Muscle layer of duodenum (tissue), 2 donors: ENCODE measurements at regions not wholly inside any gene's neighbourhood (a gene's known extent, or its start where the extent isn't known, plus 50 kb on each side); places are given as distances from the start of the nearest gene placed in this dataset.
"Not testable (repeated sequence)": the region's sequence is repeated elsewhere in the genome, so short reads cannot be mapped to it uniquely, and the experiment has no call there.

Experiments used
- H3K27ac ChIP-seq: one replicate; pipeline ENCODE4 v1.7.0; 2013; ENCODE audit warnings: mild to moderate bottlenecking, low read length
- H3K27me3 ChIP-seq: one replicate; pipeline ENCODE4 v1.7.0; 2013; ENCODE audit warnings: low read depth, mild to moderate bottlenecking, control low read depth, low read length
- H3K36me3 ChIP-seq, 2 donors: one replicate each; pipeline ENCODE4 v1.7.0; 2013; ENCODE audit warnings: low read length in 2 of 2, control low read depth in 1 of 2, mild to moderate bottlenecking in 1 of 2; ENCODE audit not compliant: insufficient read depth in 2 of 2, control insufficient read depth in 1 of 2
- H3K4me1 ChIP-seq, 2 donors: one replicate each; pipeline ENCODE4 v1.7.0; 2013; ENCODE audit warnings: low read length in 2 of 2, mild to moderate bottlenecking in 2 of 2, control low read depth in 1 of 2, moderate library complexity in 1 of 2; ENCODE audit not compliant: insufficient read depth in 2 of 2, control insufficient read depth in 1 of 2
- H3K4me3 ChIP-seq, 2 donors: one replicate each; pipeline ENCODE4 v1.7.0; 2013; ENCODE audit warnings: low read length in 2 of 2, low read depth in 1 of 2, mild to moderate bottlenecking in 1 of 2
- H3K9me3 ChIP-seq, 2 donors: one replicate each; pipeline ENCODE4 v1.7.0; 2013; ENCODE audit warnings: low read length in 2 of 2, control low read depth in 1 of 2, mild to moderate bottlenecking in 1 of 2; ENCODE audit not compliant: control insufficient read depth in 1 of 2
- donor health status: healthy.

GRCh38 chr15:20101281-20101680 is 440.3 kb downstream of the GOLGA6L6 start:
- not testable (repeated sequence) for H3K4me1 ChIP-seq, H3K27me3 ChIP-seq, H3K9me3 ChIP-seq, H3K36me3 ChIP-seq, H3K27ac ChIP-seq, H3K4me3 ChIP-seq

GRCh38 chr15:20100604-20101270 is 440.9 kb downstream of the GOLGA6L6 start:
- not testable (repeated sequence) for H3K4me3 ChIP-seq

DNA sequence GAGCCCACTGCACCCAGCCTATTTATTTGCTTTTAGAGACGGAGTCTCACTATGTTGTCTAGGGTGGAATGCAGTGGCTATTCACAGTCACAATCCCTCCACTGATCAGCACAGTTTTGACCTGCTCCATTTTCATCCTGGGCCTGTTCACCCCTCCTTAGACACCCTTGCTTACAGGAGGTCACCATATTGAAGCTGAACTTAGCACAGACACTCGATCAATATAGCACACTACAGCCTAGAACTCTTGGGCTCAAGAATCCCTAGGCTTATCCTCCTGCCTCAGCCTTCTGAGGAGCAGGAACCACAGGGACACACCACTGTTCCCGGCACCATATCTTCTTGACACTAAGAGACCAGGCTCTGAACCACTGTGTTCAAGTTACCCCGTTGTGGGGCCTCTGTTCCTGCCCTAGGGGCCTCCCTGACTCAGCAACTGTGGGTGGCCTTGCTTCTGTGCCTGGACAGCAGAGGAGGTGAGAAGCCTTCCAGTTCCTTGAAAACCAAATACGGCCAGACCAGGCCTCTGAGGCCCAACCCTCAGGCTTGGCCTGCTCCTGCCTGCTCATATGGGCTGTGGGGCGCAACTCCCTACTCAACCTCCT is 445.8 kb downstream of the GOLGA6L6 start:
- H3K36me3 ChIP-seq: not testable (repeated sequence)

More at GRCh38 chr15:20100604-20101270, 440.9 kb downstream of the GOLGA6L6 start:
- H3K4me1 ChIP-seq, H3K9me3 ChIP-seq, H3K36me3 ChIP-seq, H3K27ac ChIP-seq, H3K27me3 ChIP-seq: not testable (repeated sequence)

DNA sequence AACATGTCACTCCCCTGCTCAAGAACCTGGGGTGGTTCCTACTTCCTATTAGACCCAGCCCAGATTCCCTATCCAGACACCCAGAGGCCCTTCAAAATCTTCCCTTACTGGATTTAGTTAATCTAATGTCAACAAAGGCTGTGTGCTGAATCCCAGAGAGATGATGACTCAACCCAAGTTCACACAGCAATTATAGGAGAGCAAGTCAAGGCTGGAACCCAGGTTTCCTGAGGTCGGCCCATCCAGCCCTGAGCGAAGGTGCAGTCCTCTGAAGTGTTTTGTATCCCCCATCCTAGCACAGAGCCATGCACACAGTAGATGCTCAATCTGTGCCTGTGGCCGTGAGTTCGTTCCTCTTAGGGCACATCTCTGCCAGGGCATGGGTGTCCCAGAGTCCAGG is 452.1 kb downstream of the GOLGA6L6 start:
- not testable (repeated sequence) for H3K27ac ChIP-seq, H3K27me3 ChIP-seq, H3K4me1 ChIP-seq, H3K4me3 ChIP-seq, H3K9me3 ChIP-seq, H3K36me3 ChIP-seq

More for the DNA sequence above, 445.8 kb downstream of the GOLGA6L6 start:
- not testable (repeated sequence) for H3K4me3 ChIP-seq, H3K4me1 ChIP-seq, H3K9me3 ChIP-seq, H3K27ac ChIP-seq, H3K27me3 ChIP-seq

- not testable (repeated sequence) for H3K36me3 ChIP-seq, H3K27ac ChIP-seq, H3K27me3 ChIP-seq, H3K9me3 ChIP-seq, H3K4me3 ChIP-seq, H3K4me1 ChIP-seq
Observed at GRCh38 chr15:20084026-20084425, 457.6 kb downstream of the GOLGA6L6 start.

- not testable (repeated sequence) for H3K27me3 ChIP-seq, H3K27ac ChIP-seq, H3K9me3 ChIP-seq, H3K4me3 ChIP-seq, H3K4me1 ChIP-seq, H3K36me3 ChIP-seq
Observed at GRCh38 chr15:20074082-20074481, 467.5 kb downstream of the GOLGA6L6 start.

- not testable (repeated sequence) for H3K36me3 ChIP-seq, H3K4me3 ChIP-seq, H3K9me3 ChIP-seq, H3K27me3 ChIP-seq, H3K4me1 ChIP-seq, H3K27ac ChIP-seq
Observed at GRCh38 chr15:20069043-20069442, 472.6 kb downstream of the GOLGA6L6 start.

DNA sequence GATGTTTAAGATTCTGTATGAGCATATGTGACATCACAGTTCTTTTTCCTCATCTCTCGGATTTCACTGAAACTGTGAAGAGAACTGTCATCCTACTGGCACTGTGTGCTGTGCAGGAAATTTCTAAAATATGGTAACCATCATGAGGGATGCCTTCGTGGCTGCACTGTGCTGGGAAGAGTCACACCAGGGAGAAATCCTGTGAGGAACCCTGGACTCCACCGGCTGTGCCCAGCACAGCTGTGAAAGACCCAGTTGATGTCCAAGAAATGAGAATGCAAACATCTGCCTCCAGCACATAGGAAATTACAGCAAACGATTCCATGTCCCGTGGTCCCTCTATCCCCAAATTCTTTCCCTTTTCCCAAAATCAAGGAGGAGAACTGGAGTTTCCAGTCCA is 475.4 kb downstream of the GOLGA6L6 start:
- H3K27me3 ChIP-seq, H3K4me3 ChIP-seq, H3K9me3 ChIP-seq, H3K4me1 ChIP-seq, H3K27ac ChIP-seq, H3K36me3 ChIP-seq: not testable (repeated sequence)

DNA sequence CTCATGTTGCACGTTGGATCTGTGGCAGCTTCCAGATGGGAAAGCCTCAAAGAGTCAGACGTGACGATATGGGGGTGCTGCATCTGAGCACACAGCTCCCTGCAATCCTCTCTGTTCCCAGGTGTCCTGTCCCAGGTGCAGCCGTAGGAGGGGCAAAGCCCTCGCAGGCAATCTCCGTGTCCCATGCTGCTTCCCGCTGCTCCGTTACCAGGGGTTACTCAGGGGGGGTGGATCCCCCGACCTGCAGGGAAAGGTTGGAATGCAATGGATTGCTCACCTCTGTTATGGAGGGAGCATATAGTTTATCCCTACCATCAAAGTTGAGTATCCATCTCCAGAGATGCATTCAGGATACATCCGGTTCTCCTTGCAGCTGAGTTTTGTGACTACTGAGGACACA is 476.1 kb downstream of the GOLGA6L6 start:
- H3K4me3 ChIP-seq, H3K4me1 ChIP-seq, H3K27me3 ChIP-seq, H3K36me3 ChIP-seq, H3K9me3 ChIP-seq, H3K27ac ChIP-seq: not testable (repeated sequence)

GRCh38 chr15:20063167-20063566 is 478.4 kb downstream of the GOLGA6L6 start:
- H3K36me3 ChIP-seq, H3K9me3 ChIP-seq, H3K27ac ChIP-seq, H3K27me3 ChIP-seq, H3K4me1 ChIP-seq, H3K4me3 ChIP-seq: not testable (repeated sequence)

DNA sequence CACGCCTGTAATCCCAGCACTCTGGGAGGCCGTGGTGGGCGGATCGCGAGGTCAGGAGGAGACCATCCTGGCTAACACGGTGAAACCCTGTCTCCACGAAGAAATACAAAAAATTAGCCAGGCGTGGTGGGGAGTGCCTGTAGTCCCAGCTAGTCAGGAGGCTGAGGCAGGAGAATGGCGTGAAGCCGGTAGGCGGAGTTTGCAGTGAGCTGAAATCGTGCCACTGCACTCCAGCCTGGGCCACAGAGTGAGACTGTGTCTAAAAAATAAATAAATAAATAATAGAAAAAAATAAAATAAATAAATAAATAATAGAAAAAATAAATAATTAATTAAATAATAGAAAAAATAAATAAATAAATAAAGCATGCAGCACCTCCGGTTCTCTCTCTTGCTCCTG is 480.8 kb downstream of the GOLGA6L6 start:
- not testable (repeated sequence) for H3K4me3 ChIP-seq, H3K27ac ChIP-seq, H3K4me1 ChIP-seq, H3K9me3 ChIP-seq, H3K27me3 ChIP-seq, H3K36me3 ChIP-seq

- H3K9me3 ChIP-seq, H3K27me3 ChIP-seq, H3K36me3 ChIP-seq, H3K4me1 ChIP-seq, H3K27ac ChIP-seq, H3K4me3 ChIP-seq: not testable (repeated sequence)
Observed at GRCh38 chr15:20056871-20057270, 484.7 kb downstream of the GOLGA6L6 start.
